Loucy (cell line): ENCODE measurements at regions not wholly inside any gene's neighbourhood (a gene's known extent, or its start where the extent isn't known, plus 50 kb on each side); places are given as distances from the start of the nearest gene placed in this dataset.

Experiments used
- EZH2phosphoT487 ChIP-seq: fragments of 200-600 bp; IDR thresholded peaks from 2 replicates; pipeline ENCODE4 v1.6.1; 2018; ENCODE audit warnings: antibody characterized with exemption, mild to moderate bottlenecking, moderate library complexity, borderline replicate concordance
- TF ChIP-seq, protein P1 (sequence below): fragments of 200-600 bp; sonication (generic); conservative IDR thresholded peaks from 2 replicates; pipeline ENCODE4 v1.5.1; 2014; ENCODE audit warnings: mild to moderate bottlenecking, antibody characterized with exemption, low read length

- TF ChIP-seq, protein P1, sequence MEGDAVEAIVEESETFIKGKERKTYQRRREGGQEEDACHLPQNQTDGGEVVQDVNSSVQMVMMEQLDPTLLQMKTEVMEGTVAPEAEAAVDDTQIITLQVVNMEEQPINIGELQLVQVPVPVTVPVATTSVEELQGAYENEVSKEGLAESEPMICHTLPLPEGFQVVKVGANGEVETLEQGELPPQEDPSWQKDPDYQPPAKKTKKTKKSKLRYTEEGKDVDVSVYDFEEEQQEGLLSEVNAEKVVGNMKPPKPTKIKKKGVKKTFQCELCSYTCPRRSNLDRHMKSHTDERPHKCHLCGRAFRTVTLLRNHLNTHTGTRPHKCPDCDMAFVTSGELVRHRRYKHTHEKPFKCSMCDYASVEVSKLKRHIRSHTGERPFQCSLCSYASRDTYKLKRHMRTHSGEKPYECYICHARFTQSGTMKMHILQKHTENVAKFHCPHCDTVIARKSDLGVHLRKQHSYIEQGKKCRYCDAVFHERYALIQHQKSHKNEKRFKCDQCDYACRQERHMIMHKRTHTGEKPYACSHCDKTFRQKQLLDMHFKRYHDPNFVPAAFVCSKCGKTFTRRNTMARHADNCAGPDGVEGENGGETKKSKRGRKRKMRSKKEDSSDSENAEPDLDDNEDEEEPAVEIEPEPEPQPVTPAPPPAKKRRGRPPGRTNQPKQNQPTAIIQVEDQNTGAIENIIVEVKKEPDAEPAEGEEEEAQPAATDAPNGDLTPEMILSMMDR: no peak
- no peak for TF ChIP-seq EZH2phosphoT487
Measured at GRCh38 chr7:115805458-115805857, 225.1 kb downstream of the TFEC start.
